ENCODE measurements at regions not wholly inside any gene's neighbourhood (a gene's known extent, or its start where the extent isn't known, plus 50 kb on each side); places are given as distances from the start of the nearest gene placed in this dataset.

GRCh38 chr9:84432746-84433145 lies 92.2 kb upstream of the SLC28A3 start:
- no peak for TF ChIP-seq CTCF (IDR thresholded peaks at IDR 0.05; ENCODE audit: insufficient read depth, low read length)
- TF ChIP-seq REST (IDR thresholded peaks at IDR 0.05; ENCODE audit: insufficient replicate concordance, low read depth), result no peak

Measured in HL-60 (cell line).